IPS-20b (cell line): ENCODE measurements at regions not wholly inside any gene's neighbourhood (a gene's known extent, or its start where the extent isn't known, plus 50 kb on each side); places are given as distances from the start of the nearest gene placed in this dataset.

ENCODE experiments used
- H3K27ac ChIP-seq: one replicate; pipeline ENCODE4 v1.5.1; 2013; ENCODE audit warnings: low read length
- H3K27me3 ChIP-seq: 2 replicates; pipeline ENCODE4 v1.6.1; 2013; ENCODE audit warnings: mild to moderate bottlenecking, low read length, inconsistent platforms; ENCODE audit not compliant: insufficient read depth
- H3K36me3 ChIP-seq: 2 replicates; pipeline ENCODE4 v1.6.1; 2013; ENCODE audit warnings: low read depth, mild to moderate bottlenecking, inconsistent platforms, low read length, moderate library complexity; ENCODE audit not compliant: insufficient read depth
- H3K4me1 ChIP-seq: 2 replicates; pipeline ENCODE4 v1.6.1; 2013; ENCODE audit warnings: mild to moderate bottlenecking, control low read depth, inconsistent platforms, low read length, moderate library complexity; ENCODE audit not compliant: insufficient read depth
- H3K4me3 ChIP-seq: 2 replicates; pipeline ENCODE4 v1.5.1; 2013; ENCODE audit warnings: mild to moderate bottlenecking, low read length, inconsistent platforms
- H3K9ac ChIP-seq: 2 replicates; pipeline ENCODE4 v1.6.1; 2013; ENCODE audit warnings: low read depth, mild to moderate bottlenecking, inconsistent platforms, low read length, moderate library complexity
- H3K9me3 ChIP-seq: 2 replicates; pipeline ENCODE4 v1.6.1; 2013; ENCODE audit warnings: mild to moderate bottlenecking, low read depth, low read length, inconsistent platforms; ENCODE audit not compliant: insufficient read depth

DNA sequence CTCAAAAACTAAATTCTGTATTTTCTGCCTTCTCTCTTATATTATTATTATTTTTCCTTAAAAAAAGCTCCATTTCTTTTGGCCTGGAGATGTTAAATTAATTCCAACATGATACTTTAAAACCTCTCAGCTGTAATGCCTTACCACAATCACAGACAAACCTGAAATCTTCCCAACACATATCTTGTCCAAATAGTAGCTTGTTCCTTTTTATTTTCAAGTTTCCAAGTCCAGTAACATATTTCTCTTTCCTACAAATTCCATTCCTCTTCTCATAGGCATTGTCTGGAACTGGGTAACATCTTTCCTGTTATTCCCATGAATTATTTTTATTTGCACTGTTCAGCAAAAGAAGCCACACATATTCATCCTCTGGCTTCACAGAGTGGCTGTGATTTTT is 137.0 kb downstream of the SLITRK6 start:
- Histone ChIP-seq H3K36me3 (no peaks in the 10 kb centered on the region), H3K4me1 (no peaks in the 10 kb centered on the region), H3K27me3 (no peaks in the 10 kb centered on the region), H3K9ac (no peak overlapping the region), H3K27ac (no peak overlapping the region), H3K4me3 (no peak overlapping the region), H3K9me3 (no peaks in the 10 kb centered on the region)

DNA sequence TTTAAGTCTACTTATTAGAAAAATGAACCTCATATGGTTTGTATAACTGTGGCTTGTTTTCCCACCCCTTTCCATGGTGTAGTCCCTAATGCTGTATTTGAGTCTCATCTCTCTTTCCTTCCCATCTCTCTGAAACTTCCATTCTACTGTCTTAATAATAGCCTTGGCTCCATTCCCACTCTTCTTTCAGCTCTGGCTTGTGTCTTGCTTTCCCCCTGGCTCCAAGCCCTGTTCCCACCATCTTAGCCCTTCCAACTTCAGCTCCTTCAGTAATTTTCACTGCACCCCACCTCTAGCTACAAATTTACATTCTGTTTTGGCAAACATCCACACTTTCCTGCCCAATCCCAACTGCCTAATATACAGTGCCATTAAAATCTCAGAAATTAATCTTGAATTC is 137.5 kb downstream of the SLITRK6 start:
- H3K4me1 ChIP-seq, result no peaks in the 10 kb centered on the region
- no peaks in the 10 kb centered on the region for H3K27me3 ChIP-seq
- H3K9me3 ChIP-seq, result no peaks in the 10 kb centered on the region
- no peaks in the 10 kb centered on the region for H3K36me3 ChIP-seq
- H3K4me3 ChIP-seq, result no peak overlapping the region
- H3K27ac ChIP-seq, result no peak overlapping the region
- no peak overlapping the region for H3K9ac ChIP-seq

DNA sequence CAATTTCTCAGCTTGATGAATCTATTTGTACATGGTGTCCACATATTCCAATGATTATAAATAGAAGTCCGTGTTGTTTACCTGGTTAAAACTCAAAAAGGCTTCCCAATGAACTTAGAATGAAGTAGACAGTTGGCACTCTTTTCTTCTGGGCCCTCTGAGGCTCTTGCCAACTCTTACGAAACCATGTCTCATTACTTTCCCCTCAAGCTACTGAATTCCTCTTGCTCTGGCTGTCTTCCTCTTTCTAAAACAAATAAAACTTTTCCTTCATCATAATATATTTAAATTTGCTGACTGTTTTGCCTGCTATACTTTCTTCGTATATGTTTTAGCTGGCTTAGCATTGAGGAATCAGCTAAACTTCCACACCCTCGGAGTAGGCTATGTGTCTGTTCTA is 139.7 kb downstream of the SLITRK6 start:
- Histone ChIP-seq H3K4me3 (no peak overlapping the region), H3K36me3 (no peaks in the 10 kb centered on the region), H3K4me1 (no peaks in the 10 kb centered on the region), H3K27me3 (no peaks in the 10 kb centered on the region), H3K9me3 (no peaks in the 10 kb centered on the region), H3K27ac (no peak overlapping the region), H3K9ac (no peak overlapping the region)

DNA sequence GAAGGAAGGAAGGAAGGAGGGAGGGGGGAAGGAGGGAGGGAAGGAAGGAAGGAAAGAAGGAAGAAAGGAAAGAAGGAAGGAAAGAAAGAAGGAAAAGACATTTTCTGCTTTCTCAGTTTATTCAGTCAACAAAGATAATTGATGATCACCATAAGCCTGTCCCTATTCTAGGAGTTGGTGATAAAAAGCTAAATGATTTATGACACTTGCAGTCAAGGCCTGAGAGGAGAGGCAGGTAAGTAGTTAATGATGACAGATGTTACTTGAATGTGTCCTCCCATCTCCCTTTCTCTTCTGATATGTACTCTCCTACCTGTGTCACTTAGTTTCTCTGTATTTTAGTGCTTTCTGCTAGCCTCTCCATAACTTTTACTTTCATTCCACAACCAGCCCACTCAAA is 141.3 kb downstream of the SLITRK6 start:
- H3K27ac ChIP-seq, result no peak overlapping the region
- H3K4me1 ChIP-seq, result no peaks in the 10 kb centered on the region
- H3K4me3 ChIP-seq, result no peak overlapping the region
- H3K9ac ChIP-seq, result no peak overlapping the region
- H3K9me3 ChIP-seq, result no peaks in the 10 kb centered on the region
- H3K36me3 ChIP-seq, result no peaks in the 10 kb centered on the region
- H3K27me3 ChIP-seq, result no peaks in the 10 kb centered on the region

DNA sequence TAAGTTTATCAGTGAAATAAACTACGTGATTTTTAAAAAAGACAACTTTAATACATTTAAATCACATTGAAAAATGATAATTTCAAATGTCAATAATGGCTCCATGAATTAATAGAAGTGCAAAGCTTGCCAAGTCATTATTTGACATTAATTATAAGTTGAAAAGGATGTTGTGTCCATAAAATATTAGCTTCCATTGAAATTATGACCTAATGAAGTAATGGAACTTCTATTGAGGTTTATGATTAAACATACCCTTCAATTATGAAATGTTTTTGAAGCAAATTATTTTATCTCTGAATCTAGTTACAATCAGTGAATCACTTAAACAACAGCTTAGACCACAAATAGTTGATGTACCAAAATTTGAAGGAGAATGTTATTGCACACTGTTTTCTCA is 144.2 kb downstream of the SLITRK6 start:
- no peak overlapping the region for H3K27ac ChIP-seq
- no peaks in the 10 kb centered on the region for H3K4me1 ChIP-seq
- no peak overlapping the region for H3K9ac ChIP-seq
- no peaks in the 10 kb centered on the region for H3K36me3 ChIP-seq
- no peaks in the 10 kb centered on the region for H3K27me3 ChIP-seq
- no peaks in the 10 kb centered on the region for H3K9me3 ChIP-seq
- no peak overlapping the region for H3K4me3 ChIP-seq

DNA sequence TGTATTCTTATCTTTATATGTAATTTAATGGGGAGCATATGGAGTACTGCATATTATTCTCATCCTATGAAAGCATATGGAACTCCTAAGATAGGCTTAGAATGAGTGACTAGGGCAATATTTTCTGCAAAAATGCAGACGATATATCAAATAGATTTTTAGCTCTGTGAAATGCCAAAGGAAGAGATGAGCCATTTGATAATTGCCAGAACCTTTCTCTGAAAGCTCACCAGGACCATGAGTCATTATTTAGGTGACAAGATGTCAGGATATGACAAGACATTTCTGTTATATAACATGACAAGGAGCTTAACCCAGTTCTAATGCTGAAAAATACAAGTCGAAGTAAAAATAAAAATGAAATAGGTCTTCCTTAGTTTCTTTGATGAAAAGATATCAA is 145.0 kb downstream of the SLITRK6 start:
- Histone ChIP-seq H3K9me3 (no peaks in the 10 kb centered on the region), H3K4me1 (no peaks in the 10 kb centered on the region), H3K9ac (no peak overlapping the region), H3K27ac (no peak overlapping the region), H3K27me3 (no peaks in the 10 kb centered on the region), H3K36me3 (no peaks in the 10 kb centered on the region), H3K4me3 (no peak overlapping the region)

DNA sequence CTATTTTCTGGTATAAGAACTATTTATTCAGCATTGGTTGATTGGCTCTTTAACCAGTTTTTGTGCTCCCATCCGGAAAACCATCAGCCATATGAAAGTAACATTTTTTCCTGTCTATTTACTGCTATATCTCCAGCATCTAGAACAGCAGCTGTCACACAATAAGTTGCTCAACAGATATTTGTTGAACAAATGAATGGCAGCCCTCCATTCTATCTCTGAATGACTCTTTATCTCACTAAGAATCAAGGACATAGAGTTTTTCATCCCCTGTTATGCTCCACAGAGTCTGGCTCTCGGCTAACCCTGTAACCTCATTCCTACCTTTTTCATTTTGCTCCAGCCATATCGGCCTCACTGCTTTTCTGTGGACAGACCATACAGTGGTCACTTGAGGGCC is 145.5 kb downstream of the SLITRK6 start:
- H3K4me3 ChIP-seq, result no peak overlapping the region
- no peaks in the 10 kb centered on the region for H3K4me1 ChIP-seq
- H3K36me3 ChIP-seq, result no peaks in the 10 kb centered on the region
- no peak overlapping the region for H3K27ac ChIP-seq
- no peak overlapping the region for H3K9ac ChIP-seq
- no peaks in the 10 kb centered on the region for H3K9me3 ChIP-seq
- H3K27me3 ChIP-seq, result no peaks in the 10 kb centered on the region

DNA sequence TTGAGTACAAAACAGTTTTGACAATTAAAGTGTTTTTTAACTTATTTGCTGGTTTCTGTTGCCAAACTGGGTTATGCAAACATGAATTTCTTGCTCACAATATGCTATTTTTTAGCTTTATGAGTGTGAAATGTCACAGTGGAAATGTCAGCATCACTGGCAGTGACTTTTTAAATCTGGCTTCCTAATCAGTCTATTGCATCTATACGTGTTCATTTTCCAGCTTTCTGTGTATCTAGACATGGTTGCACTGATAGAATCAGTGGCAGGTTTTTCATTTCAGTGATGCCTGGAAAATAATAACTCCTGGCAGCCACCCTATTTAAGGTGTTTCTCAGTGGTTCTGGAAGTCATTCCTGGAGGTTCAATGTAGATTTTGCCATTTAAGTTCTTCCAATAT is 146.7 kb downstream of the SLITRK6 start:
- Histone ChIP-seq H3K4me3 (no peak overlapping the region), H3K9me3 (no peaks in the 10 kb centered on the region), H3K36me3 (no peaks in the 10 kb centered on the region), H3K4me1 (no peaks in the 10 kb centered on the region), H3K27me3 (no peaks in the 10 kb centered on the region), H3K9ac (no peak overlapping the region), H3K27ac (no peak overlapping the region)

DNA sequence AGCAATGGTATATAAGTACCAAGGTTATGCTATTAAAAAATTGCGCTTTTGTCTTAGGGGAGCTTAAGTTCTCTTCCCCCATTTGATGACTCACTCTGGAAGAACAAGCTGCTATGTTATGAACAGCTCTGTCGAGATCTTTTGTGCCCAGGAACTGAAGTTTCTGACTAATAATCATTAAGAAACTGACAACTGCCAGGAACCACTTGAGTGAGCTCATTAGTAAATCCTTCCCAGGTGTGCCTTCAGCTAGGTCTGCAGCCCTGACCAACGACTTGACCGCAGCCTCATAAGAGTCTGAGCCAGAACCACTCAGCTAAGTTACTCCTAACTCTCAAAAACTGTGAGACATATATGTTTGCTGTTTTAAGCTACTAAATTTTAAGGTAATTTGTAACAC is 147.8 kb downstream of the SLITRK6 start:
- Histone ChIP-seq H3K9me3 (no peaks in the 10 kb centered on the region), H3K9ac (no peak overlapping the region), H3K4me3 (no peak overlapping the region), H3K4me1 (no peaks in the 10 kb centered on the region), H3K36me3 (no peaks in the 10 kb centered on the region), H3K27me3 (no peaks in the 10 kb centered on the region), H3K27ac (no peak overlapping the region)

DNA sequence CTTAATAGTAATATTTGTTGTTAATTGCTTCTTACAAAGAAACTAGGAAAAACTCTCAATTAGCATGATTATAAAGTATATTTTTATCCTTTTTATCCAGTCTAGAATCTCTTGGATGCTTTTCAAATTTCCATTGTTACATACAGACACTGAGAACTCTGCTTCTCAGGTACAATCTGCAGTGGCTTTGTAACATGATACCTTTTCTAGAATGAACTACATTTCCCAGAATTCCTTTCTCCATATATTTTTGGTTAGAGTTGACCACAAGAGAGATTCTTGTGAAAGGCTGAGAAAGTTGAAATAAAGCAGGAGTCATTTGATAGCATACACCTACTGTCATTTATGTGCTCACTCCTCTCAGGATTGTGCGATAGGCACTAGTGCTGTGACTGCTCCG is 148.6 kb downstream of the SLITRK6 start:
- H3K27me3 ChIP-seq, result no peaks in the 10 kb centered on the region
- H3K36me3 ChIP-seq, result no peaks in the 10 kb centered on the region
- H3K9ac ChIP-seq, result no peak overlapping the region
- H3K4me3 ChIP-seq, result no peak overlapping the region
- H3K4me1 ChIP-seq, result no peaks in the 10 kb centered on the region
- no peaks in the 10 kb centered on the region for H3K9me3 ChIP-seq
- no peak overlapping the region for H3K27ac ChIP-seq

DNA sequence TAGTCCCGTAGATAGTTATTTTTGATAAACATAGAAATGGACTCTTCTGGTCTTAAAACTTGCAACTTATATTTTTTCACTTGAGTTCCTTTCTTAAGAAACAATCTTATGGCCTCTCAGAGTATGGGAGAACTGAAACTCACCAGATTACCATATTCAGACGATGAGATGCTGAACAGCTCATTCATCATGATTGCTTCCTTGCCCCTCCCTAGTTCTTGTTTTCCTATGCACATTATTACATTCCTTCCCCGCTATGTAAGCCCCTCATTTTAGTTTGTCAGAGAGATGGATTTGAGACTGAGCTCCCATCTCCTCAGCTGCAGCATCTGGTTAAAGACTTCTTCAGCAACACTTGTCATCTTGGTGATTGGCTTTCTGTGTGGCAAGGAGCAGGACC is 158.5 kb downstream of the SLITRK6 start:
- Histone ChIP-seq H3K27ac (no peak overlapping the region), H3K9me3 (no peaks in the 10 kb centered on the region), H3K4me1 (no peaks in the 10 kb centered on the region), H3K4me3 (no peak overlapping the region), H3K9ac (no peak overlapping the region), H3K36me3 (no peaks in the 10 kb centered on the region), H3K27me3 (no peaks in the 10 kb centered on the region)

DNA sequence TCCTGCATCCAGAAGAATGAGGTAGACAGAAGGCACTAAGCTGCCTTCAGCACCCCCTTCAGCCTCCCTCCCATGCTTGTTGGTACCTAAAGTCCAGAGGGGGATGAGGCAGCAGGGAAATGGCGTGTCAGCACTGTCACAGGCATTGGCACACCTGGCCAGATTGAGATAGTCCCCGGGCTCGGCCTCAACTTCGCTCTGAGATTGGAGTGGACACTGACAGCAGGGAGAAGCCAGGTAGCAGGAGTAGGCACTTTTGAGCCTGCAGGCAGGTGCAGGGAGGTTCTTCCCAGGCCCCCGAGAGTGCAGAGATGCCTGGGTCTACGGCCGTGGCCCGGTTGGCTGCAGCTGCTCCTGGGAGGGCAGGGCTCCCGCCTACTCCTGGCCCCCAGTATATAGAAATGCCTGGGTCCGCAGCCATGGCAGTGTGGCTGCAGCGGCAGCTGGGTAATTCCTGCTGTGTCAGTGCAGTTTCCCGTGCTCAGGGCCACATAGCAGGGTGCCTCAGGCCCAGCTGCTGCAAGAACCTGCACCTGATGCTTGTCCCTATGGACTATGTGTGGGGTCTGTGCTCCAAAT is 160.3 kb downstream of the SLITRK6 start:
- no peak overlapping the region for H3K27ac ChIP-seq
- H3K27me3 ChIP-seq, result no peaks in the 10 kb centered on the region
- H3K9me3 ChIP-seq, result no peaks in the 10 kb centered on the region
- no peaks in the 10 kb centered on the region for H3K36me3 ChIP-seq
- H3K4me1 ChIP-seq, result no peaks in the 10 kb centered on the region
- no peak overlapping the region for H3K4me3 ChIP-seq
- H3K9ac ChIP-seq, result no peak overlapping the region

DNA sequence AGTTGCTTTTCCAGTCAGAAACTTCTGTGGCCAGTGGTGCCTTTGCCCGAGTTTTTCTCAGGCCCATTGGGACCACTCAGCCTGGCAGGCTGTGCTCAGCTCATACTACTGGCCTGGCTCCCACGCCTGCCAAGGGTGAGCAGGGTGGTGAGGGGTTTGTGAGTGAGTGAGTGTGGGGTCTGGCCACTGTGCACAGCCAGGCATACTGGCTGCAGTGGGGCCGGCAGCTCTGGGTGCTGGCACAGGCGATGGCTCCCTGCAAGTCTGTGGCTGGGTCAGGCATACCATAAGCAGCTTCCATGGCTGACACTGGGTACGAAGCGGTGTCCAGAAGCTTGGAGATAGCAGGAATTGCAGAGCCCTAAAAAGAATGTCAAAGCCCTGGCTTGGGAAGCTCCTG is 161.0 kb downstream of the SLITRK6 start:
- no peaks in the 10 kb centered on the region for H3K9me3 ChIP-seq
- H3K27me3 ChIP-seq, result no peaks in the 10 kb centered on the region
- no peaks in the 10 kb centered on the region for H3K4me1 ChIP-seq
- H3K4me3 ChIP-seq, result no peak overlapping the region
- H3K27ac ChIP-seq, result no peak overlapping the region
- no peak overlapping the region for H3K9ac ChIP-seq
- no peaks in the 10 kb centered on the region for H3K36me3 ChIP-seq
